SU-DHL-6 (cell line): ENCODE measurements at regions not wholly inside any gene's neighbourhood (a gene's known extent, or its start where the extent isn't known, plus 50 kb on each side); places are given as distances from the start of the nearest gene placed in this dataset.

Experiments
- CTCF ChIP-seq: fragments of 200-600 bp; sonication (generic); IDR thresholded peaks from one replicate; pipeline ENCODE4 v1.5.1; 2017; ENCODE audit warnings: antibody characterized with exemption, mild to moderate bottlenecking, low read length, moderate library complexity; ENCODE audit not compliant: insufficient read depth, poor library complexity, severe bottlenecking
- EZH2phosphoT487 ChIP-seq: fragments of 200-600 bp; sonication (generic), shearing (Covaris generic); conservative IDR thresholded peaks from 2 replicates; pipeline ENCODE4 v1.6.1; 2018; ENCODE audit warnings: mild to moderate bottlenecking, antibody characterized with exemption, low read length, moderate library complexity, mixed read lengths

GRCh38 chr18:73932976-73933375 lies 214.7 kb downstream of the FBXO15 start:
- no peak for TF ChIP-seq CTCF
- TF ChIP-seq EZH2phosphoT487: no peak
